RWPE1 (cell line): ENCODE measurements at regions not wholly inside any gene's neighbourhood (a gene's known extent, or its start where the extent isn't known, plus 50 kb on each side); places are given as distances from the start of the nearest gene placed in this dataset.

ENCODE experiments used
- CTCF ChIA-PET: fragments of 350-600 bp; sonication (Branson Sonifier 250); formaldehyde crosslinking; extraction: SDS; loops from one replicate; lab custom pipeline; 2021; lab: Yijun Ruan, JAX
- POLR2A ChIA-PET: fragments of 400-600 bp; formaldehyde crosslinking; extraction: SDS; loops from one replicate; lab custom pipeline; 2020; ENCODE audit warnings: antibody characterized with exemption; ENCODE audit not compliant: low non-redundant PET; lab: Yijun Ruan, JAX
- DNase-seq: peaks from one replicate; pipeline ENCODE4 v3.0.0; 2012; ENCODE audit warnings: low spot score
- H3K27ac ChIP-seq: fragments of 450-650 bp; 2 replicates; pipeline ENCODE4 v1.5.1; 2017
- TF ChIP-seq, protein P1 (sequence below): fragments of 450-650 bp; conservative IDR thresholded peaks from 2 replicates; pipeline ENCODE4 v1.5.1; 2017; ENCODE audit warnings: low read depth, mild to moderate bottlenecking

DNA sequence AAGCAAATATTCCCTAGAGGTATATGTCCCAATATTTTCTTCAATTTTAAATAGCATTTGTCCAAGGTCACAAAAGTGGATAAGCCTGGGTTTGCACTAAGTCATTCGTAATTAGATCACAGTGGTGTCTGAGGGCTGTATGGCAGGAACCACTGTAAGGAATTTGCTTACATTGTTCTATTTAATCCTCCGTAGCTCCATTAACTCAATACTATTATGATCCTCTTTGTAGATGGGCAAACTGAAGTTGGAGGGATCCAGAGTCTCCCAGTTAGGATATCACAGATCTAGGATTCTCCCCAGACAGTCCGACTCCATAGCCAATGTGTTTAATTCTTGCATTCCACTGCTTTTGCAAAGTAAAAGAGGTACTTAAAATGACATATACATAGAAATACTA, 242.7 kb upstream of the DCAF8L1 start:
- POLR2A ChIA-PET = no interaction called here
- CTCF ChIA-PET = no interaction called here
- no peak for DNase-seq
- TF ChIP-seq, protein P1, sequence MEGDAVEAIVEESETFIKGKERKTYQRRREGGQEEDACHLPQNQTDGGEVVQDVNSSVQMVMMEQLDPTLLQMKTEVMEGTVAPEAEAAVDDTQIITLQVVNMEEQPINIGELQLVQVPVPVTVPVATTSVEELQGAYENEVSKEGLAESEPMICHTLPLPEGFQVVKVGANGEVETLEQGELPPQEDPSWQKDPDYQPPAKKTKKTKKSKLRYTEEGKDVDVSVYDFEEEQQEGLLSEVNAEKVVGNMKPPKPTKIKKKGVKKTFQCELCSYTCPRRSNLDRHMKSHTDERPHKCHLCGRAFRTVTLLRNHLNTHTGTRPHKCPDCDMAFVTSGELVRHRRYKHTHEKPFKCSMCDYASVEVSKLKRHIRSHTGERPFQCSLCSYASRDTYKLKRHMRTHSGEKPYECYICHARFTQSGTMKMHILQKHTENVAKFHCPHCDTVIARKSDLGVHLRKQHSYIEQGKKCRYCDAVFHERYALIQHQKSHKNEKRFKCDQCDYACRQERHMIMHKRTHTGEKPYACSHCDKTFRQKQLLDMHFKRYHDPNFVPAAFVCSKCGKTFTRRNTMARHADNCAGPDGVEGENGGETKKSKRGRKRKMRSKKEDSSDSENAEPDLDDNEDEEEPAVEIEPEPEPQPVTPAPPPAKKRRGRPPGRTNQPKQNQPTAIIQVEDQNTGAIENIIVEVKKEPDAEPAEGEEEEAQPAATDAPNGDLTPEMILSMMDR = no peak
- no peak overlapping the region for H3K27ac ChIP-seq

GRCh38 chrX:28223469-28223868, 242.2 kb upstream of the DCAF8L1 start:
- CTCF ChIA-PET = no interaction called here
- POLR2A ChIA-PET = no interaction called here
- H3K27ac ChIP-seq = no peak overlapping the region
- no peak for DNase-seq
- TF ChIP-seq, protein P1 = no peak

DNA sequence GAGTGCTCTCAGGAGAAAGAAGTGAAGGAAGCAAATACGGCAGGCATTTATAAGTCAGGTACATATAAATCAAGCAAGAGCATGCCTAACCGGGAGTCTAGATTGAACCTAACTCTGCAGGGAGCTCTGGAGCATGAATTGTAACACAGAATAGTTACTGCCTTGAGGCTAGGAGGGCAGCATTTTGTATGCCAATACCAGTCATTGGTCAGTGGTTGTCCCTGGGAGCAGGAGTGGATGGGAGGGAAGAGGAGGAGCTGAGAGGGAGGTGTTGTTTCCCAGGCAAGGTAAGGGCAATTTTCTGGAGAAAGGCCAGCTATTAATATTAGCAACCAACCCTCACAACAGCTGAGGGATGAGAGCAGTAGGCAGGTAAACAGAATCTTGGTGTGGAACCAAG, 224.7 kb upstream of the DCAF8L1 start:
- TF ChIP-seq, protein P1 = no peak
- peak; percentile 3 for DNase-seq
- H3K27ac ChIP-seq = no peak overlapping the region
- POLR2A ChIA-PET = no interaction called here
- CTCF ChIA-PET = no interaction called here

GRCh38 chrX:28205126-28205525, 223.9 kb upstream of the DCAF8L1 start:
- DNase-seq = no peak
- no peak overlapping the region for H3K27ac ChIP-seq
- TF ChIP-seq, protein P1 = no peak
- CTCF ChIA-PET = no interaction called here
- POLR2A ChIA-PET = no interaction called here

GRCh38 chrX:28189011-28189410, 207.8 kb upstream of the DCAF8L1 start:
- no peak overlapping the region for H3K27ac ChIP-seq
- TF ChIP-seq, protein P1 = no peak
- peak; percentile 54 for DNase-seq
- ChIA-PET POLR2A (no interaction called here), CTCF (no interaction called here)

DNA sequence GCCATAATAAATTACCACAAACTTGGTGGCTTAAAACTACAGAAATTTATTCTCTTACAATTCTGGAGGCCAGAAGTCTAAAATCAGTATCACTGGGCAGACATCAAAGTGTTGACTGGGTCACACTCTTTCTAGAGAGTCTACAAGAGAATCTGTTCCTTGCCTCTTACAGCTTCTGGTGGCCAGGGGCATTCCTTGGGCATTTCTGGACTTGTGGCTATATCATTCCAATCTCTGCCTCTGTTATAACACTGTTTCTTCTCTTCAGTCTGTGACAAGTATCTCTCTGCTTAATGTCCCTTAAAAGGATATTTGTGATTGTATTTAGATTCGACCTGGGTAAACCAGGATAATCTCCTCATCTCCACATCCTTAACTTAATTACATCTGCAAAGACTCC, 207.3 kb upstream of the DCAF8L1 start:
- no peak for DNase-seq
- CTCF ChIA-PET = interaction anchor here (0.6 kb wide), 1 partner anchor 69 kb away, joined by 3 read pairs; no protein-coding TSS in a partner anchor

More for the DNA sequence above, 207.3 kb upstream of the DCAF8L1 start:
- H3K27ac ChIP-seq = no peak overlapping the region
- TF ChIP-seq, protein P1 = no peak
- POLR2A ChIA-PET = no interaction called here
